Esophagus muscularis mucosa (tissue), 4 donors: ENCODE measurements at regions not wholly inside any gene's neighbourhood (a gene's known extent, or its start where the extent isn't known, plus 50 kb on each side); places are given as distances from the start of the nearest gene placed in this dataset.

ENCODE experiments used
- DNase-seq: peaks from one replicate; pipeline ENCODE4 v3.0.0-alpha.2; 2017; ENCODE audit errors: extremely low spot score
- H3K27ac ChIP-seq, 4 donors: fragments of 200-600 bp; sonication (generic); replicated peaks in 1 of 4; 1 replicate in 3 of 4; 2 replicates in 1 of 4; pipeline ENCODE4 v1.5.1; 2016 to 2019; ENCODE audit warnings: mild to moderate bottlenecking in 1 of 4
- H3K27me3 ChIP-seq, 4 donors: fragments of 200-600 bp; sonication (generic); one replicate each; pipeline versions ENCODE4 v1.5.1 to v1.6.0; 2016 to 2019
- H3K36me3 ChIP-seq, 4 donors: fragments of 200-600 bp; sonication (generic); one replicate each; pipeline ENCODE4 v1.5.1; 2016 to 2019
- H3K4me1 ChIP-seq, 4 donors: fragments of 200-600 bp; sonication (generic); one replicate each; pipeline ENCODE4 v1.5.1; 2016 to 2019
- H3K4me3 ChIP-seq, 4 donors: fragments of 200-600 bp; sonication (generic); 1 replicate in 2 of 4; 2 replicates in 2 of 4; pipeline ENCODE4 v1.5.1; 2016 to 2019; ENCODE audit warnings: mild to moderate bottlenecking in 4 of 4, moderate library complexity in 1 of 4
- H3K9me3 ChIP-seq, 4 donors: fragments of 200-600 bp; sonication (generic); 1 replicate in 3 of 4; 2 replicates in 1 of 4; pipeline ENCODE4 v1.5.1; 2016 to 2019
- EP300 ChIP-seq: sonication (generic); formaldehyde crosslinking; IDR thresholded peaks from one replicate; pipeline ENCODE4 v1.6.1; 2017; ENCODE audit warnings: antibody characterized with exemption
- POLR2A ChIP-seq: fragments of 450-650 bp; IDR thresholded peaks from one replicate; pipeline ENCODE4 v1.6.1; 2017; ENCODE audit warnings: antibody characterized with exemption, moderate library complexity, mild to moderate bottlenecking, low read depth
- POLR2AphosphoS5 ChIP-seq, 2 donors: sonication (generic); formaldehyde crosslinking; IDR thresholded peaks; one replicate each; pipeline ENCODE4 v1.6.1; 2017; ENCODE audit warnings: antibody characterized with exemption in 2 of 2
- WGBS: methylation state at CpG from one replicate; pipeline ENCODE4 v1.1.5; 2018; 5-methylcytosine and 5-hydroxymethylcytosine counted together
- intact Hi-C: fragments of 100-400 bp; cut with DNase I; formaldehyde crosslinking; loops from one replicate; pipeline ENCODE4 v1.15.1; 2023
- TF ChIP-seq, protein P1 (sequence below), 3 experiments: fragments of 200-600 bp in 2 of 3; fragments of 450-650 bp in 1 of 3; sonication (generic) in 2 of 3; IDR thresholded peaks; one replicate each; pipeline ENCODE4 v1.5.1; 2017 to 2019; ENCODE audit warnings: antibody characterized with exemption in 3 of 3, mild to moderate bottlenecking in 2 of 3, moderate library complexity in 1 of 3

DNA sequence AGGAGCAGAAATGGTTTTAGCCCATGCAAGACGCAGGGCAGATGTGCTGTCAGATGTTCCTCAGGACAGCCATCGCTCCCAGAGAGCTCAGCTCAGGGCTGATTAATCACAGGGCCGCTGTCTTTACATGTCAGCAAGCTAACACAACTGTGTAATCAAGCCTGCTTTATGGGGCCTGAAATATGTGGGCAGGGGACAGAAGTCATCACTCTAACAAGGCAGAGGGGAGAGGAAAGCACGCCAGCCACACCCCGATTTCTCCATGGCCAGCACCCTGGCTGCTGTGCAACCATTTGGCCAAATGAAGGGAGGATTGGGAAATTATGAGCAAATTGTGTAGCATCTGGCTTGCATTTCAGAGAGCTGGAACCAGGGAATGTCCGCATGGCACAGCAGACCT lies 368.8 kb downstream of the NPHP4 start:
- no peak for TF ChIP-seq POLR2A
- no peak for TF ChIP-seq POLR2AphosphoS5 (IDR thresholded peaks at IDR 0.05)
- TF ChIP-seq, protein P1, sequence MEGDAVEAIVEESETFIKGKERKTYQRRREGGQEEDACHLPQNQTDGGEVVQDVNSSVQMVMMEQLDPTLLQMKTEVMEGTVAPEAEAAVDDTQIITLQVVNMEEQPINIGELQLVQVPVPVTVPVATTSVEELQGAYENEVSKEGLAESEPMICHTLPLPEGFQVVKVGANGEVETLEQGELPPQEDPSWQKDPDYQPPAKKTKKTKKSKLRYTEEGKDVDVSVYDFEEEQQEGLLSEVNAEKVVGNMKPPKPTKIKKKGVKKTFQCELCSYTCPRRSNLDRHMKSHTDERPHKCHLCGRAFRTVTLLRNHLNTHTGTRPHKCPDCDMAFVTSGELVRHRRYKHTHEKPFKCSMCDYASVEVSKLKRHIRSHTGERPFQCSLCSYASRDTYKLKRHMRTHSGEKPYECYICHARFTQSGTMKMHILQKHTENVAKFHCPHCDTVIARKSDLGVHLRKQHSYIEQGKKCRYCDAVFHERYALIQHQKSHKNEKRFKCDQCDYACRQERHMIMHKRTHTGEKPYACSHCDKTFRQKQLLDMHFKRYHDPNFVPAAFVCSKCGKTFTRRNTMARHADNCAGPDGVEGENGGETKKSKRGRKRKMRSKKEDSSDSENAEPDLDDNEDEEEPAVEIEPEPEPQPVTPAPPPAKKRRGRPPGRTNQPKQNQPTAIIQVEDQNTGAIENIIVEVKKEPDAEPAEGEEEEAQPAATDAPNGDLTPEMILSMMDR (IDR thresholded peaks at IDR 0.05), result no peak
- no peak for TF ChIP-seq EP300

DNA sequence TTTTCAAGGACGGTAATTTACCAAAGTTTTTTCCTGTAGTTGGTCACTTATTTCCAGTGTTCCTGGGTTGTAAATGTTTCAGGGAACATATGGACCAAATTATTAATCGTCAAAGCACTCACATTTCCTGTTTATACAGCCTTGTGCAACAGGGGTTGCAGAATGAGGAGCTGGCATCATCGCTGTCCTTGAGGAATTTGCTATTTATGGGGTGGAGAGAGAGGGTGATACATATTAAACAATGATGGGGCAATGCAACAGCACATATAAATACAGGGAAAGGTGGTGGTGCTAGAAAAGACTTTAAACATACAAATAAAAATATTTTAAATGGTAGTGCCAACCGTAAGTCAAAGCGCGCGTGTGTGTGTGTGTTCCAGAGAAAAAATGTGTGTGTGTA lies 369.8 kb downstream of the NPHP4 start:
- Histone ChIP-seq H3K4me1 (no peaks in the 10 kb centered on the region), H3K4me3 (no peak overlapping the region), H3K27ac (no peak overlapping the region), H3K9me3 (no peaks in the 10 kb centered on the region), H3K36me3 (no peaks in the 10 kb centered on the region), H3K27me3 (peaks cover 0 to 38% (median 0%) of the 10 kb centered on the region in 4 donors)
- no peak for DNase-seq
- 60% methylated on average over 7 of the region's 7 CpGs for WGBS
- no peak for TF ChIP-seq POLR2A
- no peak for TF ChIP-seq EP300
- no peak for TF ChIP-seq POLR2AphosphoS5 (IDR thresholded peaks at IDR 0.05)
- TF ChIP-seq, protein P1 (IDR thresholded peaks at IDR 0.05), result no peak
- intact Hi-C loops, result no loop called here

More for the DNA sequence above, 368.8 kb downstream of the NPHP4 start:
- H3K9me3 ChIP-seq, result no peaks in the 10 kb centered on the region
- H3K36me3 ChIP-seq, result no peaks in the 10 kb centered on the region
- 70% methylated on average over 5 of the region's 6 CpGs for WGBS
- H3K27ac ChIP-seq, result no peak overlapping the region
- peaks cover 0 to 29% (median 0%) of the 10 kb centered on the region in 4 donors for H3K27me3 ChIP-seq
- H3K4me3 ChIP-seq, result no peak overlapping the region
- peak; percentile 87 for DNase-seq
- intact Hi-C loops, result no loop called here
- no peaks in the 10 kb centered on the region for H3K4me1 ChIP-seq

DNA sequence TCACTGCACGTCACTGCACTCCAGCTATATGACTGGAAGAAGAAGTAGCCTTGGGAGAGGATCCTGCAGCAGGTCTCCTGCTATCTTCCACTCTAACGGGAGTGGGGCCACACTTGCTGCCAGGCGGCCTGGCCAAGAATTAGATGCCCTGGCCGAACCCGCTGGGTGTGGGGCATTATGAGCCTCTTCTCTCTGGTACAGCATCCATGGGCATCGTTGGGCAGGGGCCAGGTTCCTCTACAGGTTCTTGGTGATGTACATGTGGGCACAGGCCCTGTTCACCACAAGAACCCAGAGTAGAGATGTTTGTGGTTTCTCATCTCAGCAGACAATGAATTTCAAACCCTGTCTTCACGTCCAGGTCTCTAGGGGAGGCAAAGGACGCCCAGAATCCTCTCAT lies 370.5 kb downstream of the NPHP4 start:
- no peaks in the 10 kb centered on the region for H3K4me1 ChIP-seq
- no peak for TF ChIP-seq POLR2A
- TF ChIP-seq, protein P1 (IDR thresholded peaks at IDR 0.05), result no peak
- TF ChIP-seq POLR2AphosphoS5 (IDR thresholded peaks at IDR 0.05), result no peak
- TF ChIP-seq EP300, result no peak
- peak; percentile 90 for DNase-seq
- H3K27me3 ChIP-seq, result peaks cover 0 to 46% (median 0%) of the 10 kb centered on the region in 4 donors
- no peaks in the 10 kb centered on the region for H3K36me3 ChIP-seq
- H3K9me3 ChIP-seq, result no peaks in the 10 kb centered on the region
- H3K4me3 ChIP-seq, result no peak overlapping the region
- H3K27ac ChIP-seq, result no peak overlapping the region
- 89% methylated on average over 7 of the region's 8 CpGs for WGBS
- intact Hi-C loops, result no loop called here

DNA sequence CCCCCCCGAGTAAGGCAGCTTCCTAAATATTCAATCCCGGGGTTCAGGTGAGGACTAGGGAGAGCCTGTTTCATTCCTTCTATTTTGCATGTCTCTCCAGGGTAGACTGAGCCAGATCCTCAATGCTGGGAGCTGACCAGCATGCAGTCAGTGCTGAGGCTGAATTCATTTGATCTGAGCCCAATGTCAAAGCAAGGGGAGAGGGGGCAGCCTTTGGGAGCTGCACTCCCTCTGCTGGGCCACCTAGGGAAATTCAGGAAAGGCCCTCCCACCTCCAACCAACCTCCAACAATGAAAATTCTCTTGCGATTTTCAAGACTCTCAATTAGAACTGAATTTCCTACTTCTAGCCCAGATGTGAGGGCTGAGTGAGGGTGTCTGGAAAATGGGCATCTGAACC lies 371.2 kb downstream of the NPHP4 start:
- H3K4me3 ChIP-seq, result no peak overlapping the region
- DNase-seq, result peak; percentile 68
- no peaks in the 10 kb centered on the region for H3K36me3 ChIP-seq
- H3K27ac ChIP-seq, result no peak overlapping the region
- no peak for TF ChIP-seq POLR2A
- TF ChIP-seq, protein P1 (IDR thresholded peaks at IDR 0.05), result peak in 2 of 3 experiments; percentile 20 to 28
- H3K4me1 ChIP-seq, result no peaks in the 10 kb centered on the region
- WGBS, result 30% methylated on average over 3 of the region's 3 CpGs
- H3K27me3 ChIP-seq, result peaks cover 0 to 52% (median 0%) of the 10 kb centered on the region in 4 donors
- H3K9me3 ChIP-seq, result no peaks in the 10 kb centered on the region
- intact Hi-C loops, result no loop called here

DNA sequence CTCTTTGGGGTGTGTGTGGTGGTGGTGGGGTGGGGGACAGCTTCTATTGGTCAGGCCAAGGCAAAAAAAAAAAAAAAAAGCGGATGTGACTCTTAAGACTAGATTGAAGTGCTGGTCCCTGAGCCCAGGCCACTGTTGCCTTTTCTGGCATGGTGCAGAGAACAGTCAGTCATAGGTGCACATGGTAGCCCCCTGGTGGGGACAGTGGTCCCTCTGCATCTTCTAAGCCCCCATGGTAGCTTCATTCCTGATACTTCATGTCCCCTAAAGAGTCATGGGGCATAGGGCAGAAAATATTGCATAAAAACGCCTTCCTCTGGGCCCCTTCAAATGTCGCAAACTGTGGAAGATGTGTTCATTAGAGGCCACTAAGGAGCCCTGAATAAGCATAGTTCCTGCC lies 371.8 kb downstream of the NPHP4 start:
- TF ChIP-seq EP300 (no peak), POLR2A (no peak), POLR2AphosphoS5 (IDR thresholded peaks at IDR 0.05) (no peak)
- TF ChIP-seq, protein P1 (IDR thresholded peaks at IDR 0.05), result no peak
- DNase-seq, result peak; percentile 77
- intact Hi-C loops, result no loop called here
- Histone ChIP-seq H3K9me3 (no peaks in the 10 kb centered on the region), H3K4me3 (no peak overlapping the region), H3K36me3 (no peaks in the 10 kb centered on the region), H3K27ac (no peak overlapping the region), H3K4me1 (no peaks in the 10 kb centered on the region), H3K27me3 (peaks cover 0 to 57% (median 0%) of the 10 kb centered on the region in 4 donors)
- WGBS, result 76% methylated on average over 3 of the region's 3 CpGs
